ENCODE measurements at regions not wholly inside any gene's neighbourhood (a gene's known extent, or its start where the extent isn't known, plus 50 kb on each side); places are given as distances from the start of the nearest gene placed in this dataset.

DNA sequence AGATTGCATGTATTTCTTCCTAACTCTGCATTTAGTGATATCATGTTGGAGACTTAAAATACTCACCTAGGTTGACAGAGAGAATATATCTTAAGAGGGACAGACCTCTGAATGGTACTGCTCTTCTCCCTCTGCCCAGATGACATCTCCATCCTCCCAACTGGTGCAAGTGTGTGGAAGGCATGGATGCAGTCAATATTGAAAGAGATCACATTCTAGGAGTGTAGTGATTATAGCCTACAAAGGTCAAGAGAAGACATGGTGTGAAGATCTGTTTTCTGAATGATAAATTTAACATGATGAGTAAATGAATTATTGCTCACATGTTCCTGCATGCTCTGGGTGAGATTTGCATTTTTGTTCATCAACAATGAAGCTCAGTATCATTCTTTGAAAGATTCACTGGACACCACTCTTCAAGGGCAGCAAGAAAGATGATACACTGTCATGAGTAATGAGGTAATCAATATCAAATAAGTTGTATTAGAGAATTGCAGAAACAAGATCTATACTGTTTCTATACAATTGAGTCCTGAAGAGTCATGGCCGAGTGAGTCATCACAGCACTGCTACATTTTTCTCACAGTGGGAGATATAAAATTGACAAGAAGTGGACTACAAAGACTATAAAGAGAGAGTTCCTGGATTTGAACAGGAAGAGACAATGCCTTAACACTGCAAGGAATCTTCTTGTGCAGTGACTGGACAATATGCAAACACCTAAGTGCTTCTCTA is 183.3 kb upstream of the KRR1 start:
- H3K36me3 ChIP-seq (ENCODE audit: control insufficient read depth in 2 of 2, insufficient read depth in 1 of 2, low read length in 2 of 2), result no peaks in the 10 kb centered on the region
- no peaks in the 10 kb centered on the region for H3K9me3 ChIP-seq (ENCODE audit: control insufficient read depth, insufficient read depth, low read depth, low read length)
- ChIA-PET POLR2A (no interaction called here), CTCF (no interaction called here)
- no peak overlapping the region for H3K27ac ChIP-seq (ENCODE audit: extremely low read depth, low read depth, low read length)
- no peak overlapping the region for H3K4me3 ChIP-seq (ENCODE audit: low read depth, low read length)
- H3K4me1 ChIP-seq (ENCODE audit: control insufficient read depth, insufficient read depth, low read length), result no peaks in the 10 kb centered on the region
- TF ChIP-seq, protein P1, sequence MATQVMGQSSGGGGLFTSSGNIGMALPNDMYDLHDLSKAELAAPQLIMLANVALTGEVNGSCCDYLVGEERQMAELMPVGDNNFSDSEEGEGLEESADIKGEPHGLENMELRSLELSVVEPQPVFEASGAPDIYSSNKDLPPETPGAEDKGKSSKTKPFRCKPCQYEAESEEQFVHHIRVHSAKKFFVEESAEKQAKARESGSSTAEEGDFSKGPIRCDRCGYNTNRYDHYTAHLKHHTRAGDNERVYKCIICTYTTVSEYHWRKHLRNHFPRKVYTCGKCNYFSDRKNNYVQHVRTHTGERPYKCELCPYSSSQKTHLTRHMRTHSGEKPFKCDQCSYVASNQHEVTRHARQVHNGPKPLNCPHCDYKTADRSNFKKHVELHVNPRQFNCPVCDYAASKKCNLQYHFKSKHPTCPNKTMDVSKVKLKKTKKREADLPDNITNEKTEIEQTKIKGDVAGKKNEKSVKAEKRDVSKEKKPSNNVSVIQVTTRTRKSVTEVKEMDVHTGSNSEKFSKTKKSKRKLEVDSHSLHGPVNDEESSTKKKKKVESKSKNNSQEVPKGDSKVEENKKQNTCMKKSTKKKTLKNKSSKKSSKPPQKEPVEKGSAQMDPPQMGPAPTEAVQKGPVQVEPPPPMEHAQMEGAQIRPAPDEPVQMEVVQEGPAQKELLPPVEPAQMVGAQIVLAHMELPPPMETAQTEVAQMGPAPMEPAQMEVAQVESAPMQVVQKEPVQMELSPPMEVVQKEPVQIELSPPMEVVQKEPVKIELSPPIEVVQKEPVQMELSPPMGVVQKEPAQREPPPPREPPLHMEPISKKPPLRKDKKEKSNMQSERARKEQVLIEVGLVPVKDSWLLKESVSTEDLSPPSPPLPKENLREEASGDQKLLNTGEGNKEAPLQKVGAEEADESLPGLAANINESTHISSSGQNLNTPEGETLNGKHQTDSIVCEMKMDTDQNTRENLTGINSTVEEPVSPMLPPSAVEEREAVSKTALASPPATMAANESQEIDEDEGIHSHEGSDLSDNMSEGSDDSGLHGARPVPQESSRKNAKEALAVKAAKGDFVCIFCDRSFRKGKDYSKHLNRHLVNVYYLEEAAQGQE (tag by site-specific recombination; IDR thresholded peaks at IDR 0.05), result no peak
- TF ChIP-seq ZNF24 (tag by site-specific recombination; IDR thresholded peaks at IDR 0.05), result no peak
- TF ChIP-seq, protein P2, sequence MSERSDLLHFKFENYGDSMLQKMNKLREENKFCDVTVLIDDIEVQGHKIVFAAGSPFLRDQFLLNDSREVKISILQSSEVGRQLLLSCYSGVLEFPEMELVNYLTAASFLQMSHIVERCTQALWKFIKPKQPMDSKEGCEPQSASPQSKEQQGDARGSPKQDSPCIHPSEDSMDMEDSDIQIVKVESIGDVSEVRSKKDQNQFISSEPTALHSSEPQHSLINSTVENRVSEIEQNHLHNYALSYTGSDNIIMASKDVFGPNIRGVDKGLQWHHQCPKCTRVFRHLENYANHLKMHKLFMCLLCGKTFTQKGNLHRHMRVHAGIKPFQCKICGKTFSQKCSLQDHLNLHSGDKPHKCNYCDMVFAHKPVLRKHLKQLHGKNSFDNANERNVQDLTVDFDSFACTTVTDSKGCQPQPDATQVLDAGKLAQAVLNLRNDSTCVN (tag by site-specific recombination; optimal IDR thresholded peaks at IDR 0.05), result no peak
- TF ChIP-seq, protein P3, sequence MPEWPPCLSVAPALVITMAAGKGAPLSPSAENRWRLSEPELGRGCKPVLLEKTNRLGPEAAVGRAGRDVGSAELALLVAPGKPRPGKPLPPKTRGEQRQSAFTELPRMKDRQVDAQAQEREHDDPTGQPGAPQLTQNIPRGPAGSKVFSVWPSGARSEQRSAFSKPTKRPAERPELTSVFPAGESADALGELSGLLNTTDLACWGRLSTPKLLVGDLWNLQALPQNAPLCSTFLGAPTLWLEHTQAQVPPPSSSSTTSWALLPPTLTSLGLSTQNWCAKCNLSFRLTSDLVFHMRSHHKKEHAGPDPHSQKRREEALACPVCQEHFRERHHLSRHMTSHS (tag by site-specific recombination; IDR thresholded peaks at IDR 0.05), result no peak
- TF ChIP-seq ZNF37A (tag by site-specific recombination; IDR thresholded peaks at IDR 0.05), result no peak
- no peak for TF ChIP-seq OSR2 (tag by site-specific recombination; IDR thresholded peaks at IDR 0.05)
- TF ChIP-seq ZNF600 (tag by site-specific recombination; IDR thresholded peaks at IDR 0.05), result no peak
- TF ChIP-seq REPIN1 (tag by site-specific recombination; IDR thresholded peaks at IDR 0.05; ENCODE audit: low read depth), result no peak
- no peak for TF ChIP-seq ZNF544 (tag by site-specific recombination; IDR thresholded peaks at IDR 0.05)
- TF ChIP-seq, protein P4, sequence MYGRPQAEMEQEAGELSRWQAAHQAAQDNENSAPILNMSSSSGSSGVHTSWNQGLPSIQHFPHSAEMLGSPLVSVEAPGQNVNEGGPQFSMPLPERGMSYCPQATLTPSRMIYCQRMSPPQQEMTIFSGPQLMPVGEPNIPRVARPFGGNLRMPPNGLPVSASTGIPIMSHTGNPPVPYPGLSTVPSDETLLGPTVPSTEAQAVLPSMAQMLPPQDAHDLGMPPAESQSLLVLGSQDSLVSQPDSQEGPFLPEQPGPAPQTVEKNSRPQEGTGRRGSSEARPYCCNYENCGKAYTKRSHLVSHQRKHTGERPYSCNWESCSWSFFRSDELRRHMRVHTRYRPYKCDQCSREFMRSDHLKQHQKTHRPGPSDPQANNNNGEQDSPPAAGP (tag by site-specific recombination; IDR thresholded peaks at IDR 0.05), result no peak
- TF ChIP-seq, protein P5, sequence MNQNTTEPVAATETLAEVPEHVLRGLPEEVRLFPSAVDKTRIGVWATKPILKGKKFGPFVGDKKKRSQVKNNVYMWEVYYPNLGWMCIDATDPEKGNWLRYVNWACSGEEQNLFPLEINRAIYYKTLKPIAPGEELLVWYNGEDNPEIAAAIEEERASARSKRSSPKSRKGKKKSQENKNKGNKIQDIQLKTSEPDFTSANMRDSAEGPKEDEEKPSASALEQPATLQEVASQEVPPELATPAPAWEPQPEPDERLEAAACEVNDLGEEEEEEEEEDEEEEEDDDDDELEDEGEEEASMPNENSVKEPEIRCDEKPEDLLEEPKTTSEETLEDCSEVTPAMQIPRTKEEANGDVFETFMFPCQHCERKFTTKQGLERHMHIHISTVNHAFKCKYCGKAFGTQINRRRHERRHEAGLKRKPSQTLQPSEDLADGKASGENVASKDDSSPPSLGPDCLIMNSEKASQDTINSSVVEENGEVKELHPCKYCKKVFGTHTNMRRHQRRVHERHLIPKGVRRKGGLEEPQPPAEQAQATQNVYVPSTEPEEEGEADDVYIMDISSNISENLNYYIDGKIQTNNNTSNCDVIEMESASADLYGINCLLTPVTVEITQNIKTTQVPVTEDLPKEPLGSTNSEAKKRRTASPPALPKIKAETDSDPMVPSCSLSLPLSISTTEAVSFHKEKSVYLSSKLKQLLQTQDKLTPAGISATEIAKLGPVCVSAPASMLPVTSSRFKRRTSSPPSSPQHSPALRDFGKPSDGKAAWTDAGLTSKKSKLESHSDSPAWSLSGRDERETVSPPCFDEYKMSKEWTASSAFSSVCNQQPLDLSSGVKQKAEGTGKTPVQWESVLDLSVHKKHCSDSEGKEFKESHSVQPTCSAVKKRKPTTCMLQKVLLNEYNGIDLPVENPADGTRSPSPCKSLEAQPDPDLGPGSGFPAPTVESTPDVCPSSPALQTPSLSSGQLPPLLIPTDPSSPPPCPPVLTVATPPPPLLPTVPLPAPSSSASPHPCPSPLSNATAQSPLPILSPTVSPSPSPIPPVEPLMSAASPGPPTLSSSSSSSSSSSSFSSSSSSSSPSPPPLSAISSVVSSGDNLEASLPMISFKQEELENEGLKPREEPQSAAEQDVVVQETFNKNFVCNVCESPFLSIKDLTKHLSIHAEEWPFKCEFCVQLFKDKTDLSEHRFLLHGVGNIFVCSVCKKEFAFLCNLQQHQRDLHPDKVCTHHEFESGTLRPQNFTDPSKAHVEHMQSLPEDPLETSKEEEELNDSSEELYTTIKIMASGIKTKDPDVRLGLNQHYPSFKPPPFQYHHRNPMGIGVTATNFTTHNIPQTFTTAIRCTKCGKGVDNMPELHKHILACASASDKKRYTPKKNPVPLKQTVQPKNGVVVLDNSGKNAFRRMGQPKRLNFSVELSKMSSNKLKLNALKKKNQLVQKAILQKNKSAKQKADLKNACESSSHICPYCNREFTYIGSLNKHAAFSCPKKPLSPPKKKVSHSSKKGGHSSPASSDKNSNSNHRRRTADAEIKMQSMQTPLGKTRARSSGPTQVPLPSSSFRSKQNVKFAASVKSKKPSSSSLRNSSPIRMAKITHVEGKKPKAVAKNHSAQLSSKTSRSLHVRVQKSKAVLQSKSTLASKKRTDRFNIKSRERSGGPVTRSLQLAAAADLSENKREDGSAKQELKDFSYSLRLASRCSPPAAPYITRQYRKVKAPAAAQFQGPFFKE (tag by site-specific recombination; IDR thresholded peaks at IDR 0.05; ENCODE audit: borderline replicate concordance), result no peak
- TF ChIP-seq ZNF843 (tag by site-specific recombination; IDR thresholded peaks at IDR 0.05), result no peak
- no peak for TF ChIP-seq KLF10 (tag by site-specific recombination; IDR thresholded peaks at IDR 0.05)
- no peak for TF ChIP-seq ZNF658 (tag by site-specific recombination; IDR thresholded peaks at IDR 0.05)
- TF ChIP-seq, protein P6, sequence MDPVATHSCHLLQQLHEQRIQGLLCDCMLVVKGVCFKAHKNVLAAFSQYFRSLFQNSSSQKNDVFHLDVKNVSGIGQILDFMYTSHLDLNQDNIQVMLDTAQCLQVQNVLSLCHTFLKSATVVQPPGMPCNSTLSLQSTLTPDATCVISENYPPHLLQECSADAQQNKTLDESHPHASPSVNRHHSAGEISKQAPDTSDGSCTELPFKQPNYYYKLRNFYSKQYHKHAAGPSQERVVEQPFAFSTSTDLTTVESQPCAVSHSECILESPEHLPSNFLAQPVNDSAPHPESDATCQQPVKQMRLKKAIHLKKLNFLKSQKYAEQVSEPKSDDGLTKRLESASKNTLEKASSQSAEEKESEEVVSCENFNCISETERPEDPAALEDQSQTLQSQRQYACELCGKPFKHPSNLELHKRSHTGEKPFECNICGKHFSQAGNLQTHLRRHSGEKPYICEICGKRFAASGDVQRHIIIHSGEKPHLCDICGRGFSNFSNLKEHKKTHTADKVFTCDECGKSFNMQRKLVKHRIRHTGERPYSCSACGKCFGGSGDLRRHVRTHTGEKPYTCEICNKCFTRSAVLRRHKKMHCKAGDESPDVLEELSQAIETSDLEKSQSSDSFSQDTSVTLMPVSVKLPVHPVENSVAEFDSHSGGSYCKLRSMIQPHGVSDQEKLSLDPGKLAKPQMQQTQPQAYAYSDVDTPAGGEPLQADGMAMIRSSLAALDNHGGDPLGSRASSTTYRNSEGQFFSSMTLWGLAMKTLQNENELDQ (tag by site-specific recombination; IDR thresholded peaks at IDR 0.05; ENCODE audit: low read depth), result no peak
- TF ChIP-seq BCL11B (tag by site-specific recombination; IDR thresholded peaks at IDR 0.05; ENCODE audit: low read depth), result no peak
- TF ChIP-seq, protein P7, sequence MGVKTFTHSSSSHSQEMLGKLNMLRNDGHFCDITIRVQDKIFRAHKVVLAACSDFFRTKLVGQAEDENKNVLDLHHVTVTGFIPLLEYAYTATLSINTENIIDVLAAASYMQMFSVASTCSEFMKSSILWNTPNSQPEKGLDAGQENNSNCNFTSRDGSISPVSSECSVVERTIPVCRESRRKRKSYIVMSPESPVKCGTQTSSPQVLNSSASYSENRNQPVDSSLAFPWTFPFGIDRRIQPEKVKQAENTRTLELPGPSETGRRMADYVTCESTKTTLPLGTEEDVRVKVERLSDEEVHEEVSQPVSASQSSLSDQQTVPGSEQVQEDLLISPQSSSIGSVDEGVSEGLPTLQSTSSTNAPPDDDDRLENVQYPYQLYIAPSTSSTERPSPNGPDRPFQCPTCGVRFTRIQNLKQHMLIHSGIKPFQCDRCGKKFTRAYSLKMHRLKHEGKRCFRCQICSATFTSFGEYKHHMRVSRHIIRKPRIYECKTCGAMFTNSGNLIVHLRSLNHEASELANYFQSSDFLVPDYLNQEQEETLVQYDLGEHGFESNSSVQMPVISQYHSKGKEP (tag by site-specific recombination; IDR thresholded peaks at IDR 0.05), result no peak
- TF ChIP-seq OVOL3 (tag by site-specific recombination; IDR thresholded peaks at IDR 0.05), result no peak
